ENCODE measurements at regions not wholly inside any gene's neighbourhood (a gene's known extent, or its start where the extent isn't known, plus 50 kb on each side); places are given as distances from the start of the nearest gene placed in this dataset.

DNA sequence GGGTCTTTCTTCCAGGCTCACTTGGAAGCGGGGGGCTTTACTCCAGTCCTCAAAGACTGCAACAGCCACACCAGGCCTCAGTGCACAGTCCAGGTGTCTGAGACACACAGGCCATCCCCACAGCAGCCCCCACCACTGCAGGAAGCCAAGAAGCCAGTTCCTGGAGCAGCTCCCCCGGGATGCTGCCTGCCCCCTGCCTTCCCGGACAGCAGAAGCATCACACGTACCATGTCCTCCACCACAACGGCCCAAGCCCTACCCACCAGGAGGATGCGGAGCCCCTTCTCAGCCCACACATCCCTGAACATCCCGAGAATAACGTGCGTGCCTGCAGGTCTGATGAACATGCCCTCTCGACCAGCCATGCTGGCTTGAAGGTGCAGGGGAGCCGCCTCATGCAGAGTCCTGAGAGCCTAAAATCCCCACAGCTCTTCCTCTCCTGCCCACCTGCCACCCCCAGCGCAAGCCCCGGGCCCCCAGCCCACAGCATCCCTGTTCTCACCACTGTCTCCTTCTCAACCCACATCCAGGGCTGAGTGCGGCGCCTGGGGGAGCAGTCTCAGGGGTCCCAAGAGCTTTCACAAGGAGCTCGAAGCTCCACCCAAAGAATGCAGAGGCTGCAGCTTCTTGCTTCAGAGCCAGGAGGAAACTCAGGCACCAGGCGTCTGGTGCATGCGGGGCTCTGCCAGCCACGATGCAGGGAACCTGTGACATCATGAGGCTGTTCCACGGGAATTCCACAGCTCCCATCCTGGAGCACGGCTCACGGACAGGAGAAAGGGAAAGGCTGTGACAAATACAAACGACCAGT, 209.6 kb downstream of the BRD1 start:
- no peak overlapping the region for H3K4me3 ChIP-seq (ENCODE audit: low read depth, low read length)
- no peak for DNase-seq (ENCODE audit: low read depth)
- no peak for TF ChIP-seq POLR2A (IDR thresholded peaks at IDR 0.05; ENCODE audit: extremely low read depth, insufficient read length)
- TF ChIP-seq, protein P1, sequence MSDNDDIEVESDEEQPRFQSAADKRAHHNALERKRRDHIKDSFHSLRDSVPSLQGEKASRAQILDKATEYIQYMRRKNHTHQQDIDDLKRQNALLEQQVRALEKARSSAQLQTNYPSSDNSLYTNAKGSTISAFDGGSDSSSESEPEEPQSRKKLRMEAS (IDR thresholded peaks at IDR 0.05; ENCODE audit: low read depth, low read length) = no peak
- TF ChIP-seq, protein P2, sequence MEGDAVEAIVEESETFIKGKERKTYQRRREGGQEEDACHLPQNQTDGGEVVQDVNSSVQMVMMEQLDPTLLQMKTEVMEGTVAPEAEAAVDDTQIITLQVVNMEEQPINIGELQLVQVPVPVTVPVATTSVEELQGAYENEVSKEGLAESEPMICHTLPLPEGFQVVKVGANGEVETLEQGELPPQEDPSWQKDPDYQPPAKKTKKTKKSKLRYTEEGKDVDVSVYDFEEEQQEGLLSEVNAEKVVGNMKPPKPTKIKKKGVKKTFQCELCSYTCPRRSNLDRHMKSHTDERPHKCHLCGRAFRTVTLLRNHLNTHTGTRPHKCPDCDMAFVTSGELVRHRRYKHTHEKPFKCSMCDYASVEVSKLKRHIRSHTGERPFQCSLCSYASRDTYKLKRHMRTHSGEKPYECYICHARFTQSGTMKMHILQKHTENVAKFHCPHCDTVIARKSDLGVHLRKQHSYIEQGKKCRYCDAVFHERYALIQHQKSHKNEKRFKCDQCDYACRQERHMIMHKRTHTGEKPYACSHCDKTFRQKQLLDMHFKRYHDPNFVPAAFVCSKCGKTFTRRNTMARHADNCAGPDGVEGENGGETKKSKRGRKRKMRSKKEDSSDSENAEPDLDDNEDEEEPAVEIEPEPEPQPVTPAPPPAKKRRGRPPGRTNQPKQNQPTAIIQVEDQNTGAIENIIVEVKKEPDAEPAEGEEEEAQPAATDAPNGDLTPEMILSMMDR (IDR thresholded peaks at IDR 0.05; ENCODE audit: low read depth, low read length) = no peak
- TF ChIP-seq MYC (IDR thresholded peaks at IDR 0.05; ENCODE audit: low read depth, low read length) = no peak

DNA sequence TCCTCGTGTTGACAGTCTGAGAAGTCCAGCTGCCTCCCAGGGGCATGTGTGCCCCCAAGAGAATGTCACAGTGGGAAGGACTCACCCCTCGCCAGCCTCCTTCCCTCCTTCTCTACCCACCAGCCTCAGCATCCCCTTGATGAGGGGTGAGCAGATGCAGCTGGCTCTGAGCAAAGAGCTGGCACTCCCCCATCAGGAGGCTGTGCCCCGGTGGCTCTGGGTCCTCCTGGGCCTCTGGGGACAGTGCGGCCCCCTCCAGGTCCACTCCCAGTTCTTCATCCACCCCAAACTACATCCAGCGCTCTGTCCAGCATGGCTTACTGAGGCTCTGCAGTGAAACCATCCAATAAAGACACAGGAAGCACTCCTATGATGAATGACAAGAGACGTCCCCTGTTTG, 210.4 kb downstream of the BRD1 start:
- no peak for DNase-seq (ENCODE audit: low read depth)
- TF ChIP-seq POLR2A (IDR thresholded peaks at IDR 0.05; ENCODE audit: extremely low read depth, insufficient read length) (no peak), MYC (IDR thresholded peaks at IDR 0.05; ENCODE audit: low read depth, low read length) (no peak)
- TF ChIP-seq, protein P2 (IDR thresholded peaks at IDR 0.05; ENCODE audit: low read depth, low read length) = no peak
- TF ChIP-seq, protein P1 (IDR thresholded peaks at IDR 0.05; ENCODE audit: low read depth, low read length) = no peak
- H3K4me3 ChIP-seq (ENCODE audit: low read depth, low read length) = no peak overlapping the region

DNA sequence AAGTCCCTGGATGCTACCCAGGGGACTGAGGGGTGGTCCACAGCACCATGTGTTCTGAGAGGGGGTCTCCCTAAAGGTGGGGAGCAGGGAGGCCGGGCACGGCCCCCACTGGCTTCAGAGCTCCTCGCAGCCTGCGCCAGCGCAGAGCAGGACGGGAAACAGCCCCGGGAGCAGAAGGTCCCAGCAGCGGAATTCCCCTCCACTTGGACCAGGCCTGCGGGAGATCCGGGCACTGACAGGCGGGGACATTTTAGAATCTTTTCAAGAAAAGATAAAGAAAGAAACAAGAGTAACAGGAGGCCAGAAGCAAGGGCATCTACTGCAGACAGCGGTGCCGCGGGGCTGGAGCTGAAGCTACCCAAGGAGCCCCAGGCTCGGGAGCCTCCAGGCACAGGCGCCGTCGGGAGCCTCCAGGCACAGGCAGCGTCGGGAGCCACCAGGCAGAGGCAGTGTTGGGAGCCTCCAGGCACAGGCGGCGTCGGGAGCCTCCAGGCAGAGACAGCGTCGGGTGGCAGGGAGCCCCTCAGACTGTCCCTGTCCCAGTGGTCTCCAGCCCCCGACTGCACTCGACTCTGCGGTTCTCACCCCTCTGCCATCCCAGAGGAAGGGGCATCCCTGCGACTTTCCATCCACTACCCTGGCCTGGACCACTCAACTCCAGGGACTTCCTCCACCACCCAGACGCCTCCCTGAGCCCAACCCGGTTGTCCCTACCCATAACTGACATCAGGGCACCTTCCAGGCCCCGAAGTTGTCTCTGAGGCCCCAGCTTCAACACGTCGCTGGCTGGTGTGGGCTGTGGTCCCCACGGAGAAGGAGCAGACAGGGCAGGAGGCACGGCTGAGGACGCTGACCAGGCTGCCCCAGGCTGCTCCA, 211.1 kb downstream of the BRD1 start:
- DNase-seq (ENCODE audit: low read depth) = no peak
- no peak overlapping the region for H3K4me3 ChIP-seq (ENCODE audit: low read depth, low read length)
- TF ChIP-seq, protein P2 (IDR thresholded peaks at IDR 0.05; ENCODE audit: low read depth, low read length) = no peak
- no peak for TF ChIP-seq MYC (IDR thresholded peaks at IDR 0.05; ENCODE audit: low read depth, low read length)

DNA sequence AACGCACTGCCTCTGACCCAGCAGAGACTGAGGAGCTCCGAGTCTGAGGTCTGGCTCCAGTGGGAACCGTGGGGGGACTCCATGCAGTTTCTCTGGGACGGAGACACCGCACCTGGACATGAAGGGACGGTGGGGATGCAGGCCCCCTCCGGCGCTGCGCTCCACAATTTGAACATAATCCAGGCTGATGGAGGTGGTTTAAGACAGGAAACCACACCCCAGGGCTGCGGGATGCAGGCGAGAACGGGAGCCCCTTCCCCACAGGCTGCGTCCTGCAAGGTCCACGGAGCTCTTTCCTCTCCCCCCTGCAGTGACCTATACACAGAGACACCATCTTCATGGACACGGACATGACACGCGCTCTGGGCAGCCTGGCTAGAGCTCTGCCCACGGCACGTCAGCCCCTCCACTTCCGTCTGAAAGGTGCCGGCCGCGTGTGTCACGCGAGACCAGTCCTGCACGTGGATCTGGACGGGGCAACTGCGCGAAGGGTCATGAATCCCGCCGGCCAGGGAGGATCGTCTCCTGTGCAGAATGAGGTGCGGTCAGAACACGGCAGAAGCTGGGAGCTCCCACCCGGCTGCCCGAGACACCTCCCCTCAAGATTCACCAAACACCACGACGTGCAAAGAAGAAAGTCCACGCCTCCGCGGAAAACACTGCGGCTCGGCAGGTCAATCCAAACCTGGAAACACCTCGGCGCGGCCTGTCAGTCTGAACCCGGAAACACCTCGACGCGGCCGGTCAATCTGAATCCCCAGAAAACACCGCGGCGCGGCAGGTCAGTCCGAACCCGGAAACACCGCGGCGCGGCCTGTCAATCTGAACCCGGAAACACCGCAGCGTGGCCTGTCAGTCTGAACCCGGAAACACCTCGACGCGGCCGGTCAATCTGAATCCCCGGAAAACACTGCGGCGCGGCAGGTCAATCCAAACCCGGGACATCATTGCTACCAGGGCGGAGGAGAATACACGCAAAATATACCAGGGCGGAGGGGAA, 212.4 kb downstream of the BRD1 start:
- TF ChIP-seq, protein P1 (IDR thresholded peaks at IDR 0.05; ENCODE audit: low read depth, low read length) = no peak
- no peak for TF ChIP-seq MYC (IDR thresholded peaks at IDR 0.05; ENCODE audit: low read depth, low read length)
- TF ChIP-seq, protein P2 (IDR thresholded peaks at IDR 0.05; ENCODE audit: low read depth, low read length) = no peak
- no peak for TF ChIP-seq POLR2A (IDR thresholded peaks at IDR 0.05; ENCODE audit: extremely low read depth, insufficient read length)
- DNase-seq (ENCODE audit: low read depth) = no peak
- H3K4me3 ChIP-seq (ENCODE audit: low read depth, low read length) = no peak overlapping the region

DNA sequence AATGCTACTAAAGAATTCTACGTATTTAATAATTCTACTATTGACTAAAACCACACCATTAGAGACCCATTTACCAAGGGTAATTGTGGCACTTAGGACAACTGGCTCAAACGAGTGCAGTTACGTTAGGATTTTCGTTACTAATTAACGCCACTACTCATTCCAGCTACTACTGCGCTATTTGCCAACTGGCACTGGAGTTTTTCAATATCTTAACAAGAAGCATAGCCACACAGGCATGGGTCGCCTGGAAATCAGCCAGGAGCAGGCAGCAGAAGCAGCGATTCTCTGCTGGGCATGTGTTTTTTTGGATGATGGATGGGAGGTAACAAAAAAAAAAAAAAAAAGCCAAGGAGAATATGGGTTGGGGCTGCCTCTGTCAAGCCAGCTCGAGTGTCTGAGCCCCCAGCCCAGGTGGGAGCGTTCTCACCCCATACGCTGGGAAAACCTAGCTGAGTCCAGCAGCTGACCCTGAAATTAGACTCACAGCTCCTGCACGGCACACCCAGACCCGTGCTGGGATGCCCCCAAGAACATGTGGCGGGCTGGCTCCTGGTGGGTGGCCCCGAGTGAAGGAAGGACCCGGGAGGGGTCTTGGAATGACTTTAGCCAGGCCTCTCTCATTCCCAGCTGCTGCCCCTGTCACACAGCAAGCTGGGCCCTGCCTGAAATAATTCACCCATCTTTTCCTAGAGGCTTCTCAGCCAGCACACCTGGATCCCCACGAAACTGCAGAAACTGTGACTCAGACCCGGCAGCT, 214.0 kb downstream of the BRD1 start:
- H3K4me3 ChIP-seq (ENCODE audit: low read depth, low read length) = no peak overlapping the region
- DNase-seq (ENCODE audit: low read depth) = no peak
- TF ChIP-seq POLR2A (IDR thresholded peaks at IDR 0.05; ENCODE audit: extremely low read depth, insufficient read length) (no peak), MYC (IDR thresholded peaks at IDR 0.05; ENCODE audit: low read depth, low read length) (no peak)
- TF ChIP-seq, protein P1 (IDR thresholded peaks at IDR 0.05; ENCODE audit: low read depth, low read length) = no peak
- TF ChIP-seq, protein P2 (IDR thresholded peaks at IDR 0.05; ENCODE audit: low read depth, low read length) = no peak

All from NB4 (cell line).